ENCODE measurements at regions not wholly inside any gene's neighbourhood (a gene's known extent, or its start where the extent isn't known, plus 50 kb on each side); places are given as distances from the start of the nearest gene placed in this dataset.

DNA sequence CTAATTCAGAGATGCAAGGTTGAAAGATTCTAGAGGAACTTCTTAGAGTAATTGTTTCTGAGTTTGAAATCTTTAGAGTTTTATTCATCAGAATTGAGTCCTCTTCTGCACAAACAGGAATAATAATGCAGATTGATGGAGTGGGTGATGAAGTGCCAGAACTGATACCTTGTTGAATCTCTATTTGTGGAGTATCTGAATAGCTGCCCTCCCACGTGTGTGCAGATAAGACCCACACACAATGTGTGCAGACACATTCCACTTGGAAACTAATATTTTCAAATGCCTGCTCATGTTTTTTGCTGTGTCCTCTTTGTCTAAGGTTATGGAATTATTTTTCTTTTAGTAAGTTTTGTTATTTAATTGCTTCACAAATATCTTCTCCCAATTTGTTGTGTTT is 1167.8 kb upstream of the MAP3K7 start:
- Histone ChIP-seq H3K23ac (ENCODE audit: insufficient read length, low read depth, low read length) (no peak overlapping the region), H2BK5ac (ENCODE audit: insufficient read length, low read length) (no peak overlapping the region), H2AK5ac (ENCODE audit: insufficient read length, low read length) (no peak overlapping the region), H3K56ac (ENCODE audit: insufficient read length, low read depth, low read length) (no peak overlapping the region), H2BK15ac (ENCODE audit: low read depth, low read length) (no peak overlapping the region), H2AFZ (ENCODE audit: low read length) (no peak overlapping the region), H3K27me3 (ENCODE audit: insufficient read depth, low read length) (no peaks in the 10 kb centered on the region), H3K79me1 (ENCODE audit: insufficient read depth, low read depth, low read length, poor library complexity, severe bottlenecking) (no peaks in the 10 kb centered on the region), H2BK120ac (ENCODE audit: low read depth, low read length, poor library complexity, severe bottlenecking) (no peak overlapping the region), H4K8ac (replicated peaks; ENCODE audit: insufficient read length, low read depth, low read length) (no peak overlapping the region), H3K23me2 (ENCODE audit: insufficient read length, low read depth, low read length, poor library complexity, severe bottlenecking) (no peaks in the 10 kb centered on the region), H3T11ph (ENCODE audit: low read length) (no peak overlapping the region), H3K27ac (ENCODE audit: insufficient read length, low read depth, low read length) (no peak overlapping the region), H3K4me2 (ENCODE audit: insufficient read depth, insufficient read length, low read length) (no peak overlapping the region), H4K20me1 (ENCODE audit: control insufficient read depth, insufficient read depth, insufficient read length) (no peaks in the 10 kb centered on the region), H3K14ac (ENCODE audit: insufficient read depth, low read length) (no peak overlapping the region), H4K5ac (ENCODE audit: insufficient read length, low read depth, low read length) (no peak overlapping the region), H3K4me1 (ENCODE audit: insufficient read depth, low read length) (no peaks in the 10 kb centered on the region), H2BK12ac (ENCODE audit: insufficient read length, low read depth, low read length) (no peak overlapping the region), H3K79me2 (ENCODE audit: insufficient read depth, low read length) (no peaks in the 10 kb centered on the region), H2BK20ac (ENCODE audit: low read depth, low read length, poor library complexity, severe bottlenecking) (no peak overlapping the region), H3K9ac (ENCODE audit: extremely low read depth, insufficient read length, low read length) (no peak overlapping the region), H3K9me3 (ENCODE audit: control insufficient read depth, low read depth, low read length) (no peaks in the 10 kb centered on the region), H3K18ac (ENCODE audit: insufficient read length, low read depth, low read length) (no peak overlapping the region), H4K91ac (ENCODE audit: insufficient read length, low read depth, low read length) (no peak overlapping the region), H3K4ac (ENCODE audit: low read depth, low read length) (no peak overlapping the region)
- TF ChIP-seq, protein P1, sequence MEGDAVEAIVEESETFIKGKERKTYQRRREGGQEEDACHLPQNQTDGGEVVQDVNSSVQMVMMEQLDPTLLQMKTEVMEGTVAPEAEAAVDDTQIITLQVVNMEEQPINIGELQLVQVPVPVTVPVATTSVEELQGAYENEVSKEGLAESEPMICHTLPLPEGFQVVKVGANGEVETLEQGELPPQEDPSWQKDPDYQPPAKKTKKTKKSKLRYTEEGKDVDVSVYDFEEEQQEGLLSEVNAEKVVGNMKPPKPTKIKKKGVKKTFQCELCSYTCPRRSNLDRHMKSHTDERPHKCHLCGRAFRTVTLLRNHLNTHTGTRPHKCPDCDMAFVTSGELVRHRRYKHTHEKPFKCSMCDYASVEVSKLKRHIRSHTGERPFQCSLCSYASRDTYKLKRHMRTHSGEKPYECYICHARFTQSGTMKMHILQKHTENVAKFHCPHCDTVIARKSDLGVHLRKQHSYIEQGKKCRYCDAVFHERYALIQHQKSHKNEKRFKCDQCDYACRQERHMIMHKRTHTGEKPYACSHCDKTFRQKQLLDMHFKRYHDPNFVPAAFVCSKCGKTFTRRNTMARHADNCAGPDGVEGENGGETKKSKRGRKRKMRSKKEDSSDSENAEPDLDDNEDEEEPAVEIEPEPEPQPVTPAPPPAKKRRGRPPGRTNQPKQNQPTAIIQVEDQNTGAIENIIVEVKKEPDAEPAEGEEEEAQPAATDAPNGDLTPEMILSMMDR (conservative IDR thresholded peaks at IDR 0.05) = no peak
- H3K36me3 Mint-ChIP-seq (ENCODE audit: insufficient read depth in 1 of 3, low read depth in 3 of 3) = no peaks in the 10 kb centered on the region
- no peak for DNase-seq
- H3K27ac Mint-ChIP-seq = no peak overlapping the region
- H3K4me3 Mint-ChIP-seq = no peak overlapping the region
- H3K9me3 Mint-ChIP-seq = peaks cover 0 to 4% of the 10 kb centered on the region in 2 experiments; a peak in 1 of 5 replicates
- no peaks in the 10 kb centered on the region for H3K4me1 Mint-ChIP-seq
- H3K27me3 Mint-ChIP-seq (ENCODE audit: low read depth) = no peaks in the 10 kb centered on the region; the same call in 1 of the 2 replicates
- no CpG with 5 or more reads among the region's 1 CpG for WGBS (ENCODE audit: extremely low coverage, insufficient read length, low lambda C conversion rate)

Measured in H9 (cell line).